Spleen (tissue), 7 donors: ENCODE measurements at regions not wholly inside any gene's neighbourhood (a gene's known extent, or its start where the extent isn't known, plus 50 kb on each side); places are given as distances from the start of the nearest gene placed in this dataset.

Experiments
- POLR2AphosphoS5 ChIP-seq, 3 donors: sonication (generic); formaldehyde crosslinking; IDR thresholded peaks; one replicate each; pipeline ENCODE4 v1.5.1; 2017; ENCODE audit warnings: antibody characterized with exemption in 3 of 3
- TF ChIP-seq, protein P1 (sequence below), 11 experiments: fragments of 200-600 bp in 7 of 11; fragments of 450-650 bp in 4 of 11; sonication (generic) in 4 of 11; IDR thresholded peaks in 8 of 11; conservative IDR thresholded peaks in 3 of 11; 1 replicate in 7 of 11; 2 replicates in 4 of 11; pipeline versions ENCODE4 v1.4.0 to v1.8.0; 2016 to 2021; ENCODE audit warnings: antibody characterized with exemption in 11 of 11, inconsistent platforms in 4 of 11, mild to moderate bottlenecking in 1 of 11
- donor health status: DM: no; HTN: no; CAD: no; lungs with moderate emphysema.
- donor health status: DM: no; HTN: no; CAD: no.
- donor health status: DM: no; HTN: no; CAD: no.

DNA sequence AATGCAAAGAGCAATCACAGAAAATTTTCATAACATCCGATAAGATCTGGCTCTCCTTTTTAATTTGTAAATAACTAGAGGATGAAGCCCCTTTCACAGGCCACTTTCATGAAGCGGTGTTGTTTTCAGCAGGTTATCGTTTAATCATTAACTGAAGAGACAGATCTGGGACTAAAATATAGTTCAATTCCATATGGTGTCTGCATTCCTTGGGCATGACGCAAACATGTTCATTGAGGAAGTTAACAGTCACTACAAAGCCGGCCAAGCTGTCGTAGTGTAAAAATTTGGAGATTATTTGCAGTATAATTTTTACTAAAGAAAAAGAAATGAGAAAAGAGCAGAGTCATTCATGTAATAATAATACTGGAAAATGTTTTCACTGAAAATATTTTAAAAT is 565.2 kb upstream of the ADAMTS5 start:
- no peak for TF ChIP-seq POLR2AphosphoS5 (IDR thresholded peaks at IDR 0.05)
- TF ChIP-seq, protein P1, sequence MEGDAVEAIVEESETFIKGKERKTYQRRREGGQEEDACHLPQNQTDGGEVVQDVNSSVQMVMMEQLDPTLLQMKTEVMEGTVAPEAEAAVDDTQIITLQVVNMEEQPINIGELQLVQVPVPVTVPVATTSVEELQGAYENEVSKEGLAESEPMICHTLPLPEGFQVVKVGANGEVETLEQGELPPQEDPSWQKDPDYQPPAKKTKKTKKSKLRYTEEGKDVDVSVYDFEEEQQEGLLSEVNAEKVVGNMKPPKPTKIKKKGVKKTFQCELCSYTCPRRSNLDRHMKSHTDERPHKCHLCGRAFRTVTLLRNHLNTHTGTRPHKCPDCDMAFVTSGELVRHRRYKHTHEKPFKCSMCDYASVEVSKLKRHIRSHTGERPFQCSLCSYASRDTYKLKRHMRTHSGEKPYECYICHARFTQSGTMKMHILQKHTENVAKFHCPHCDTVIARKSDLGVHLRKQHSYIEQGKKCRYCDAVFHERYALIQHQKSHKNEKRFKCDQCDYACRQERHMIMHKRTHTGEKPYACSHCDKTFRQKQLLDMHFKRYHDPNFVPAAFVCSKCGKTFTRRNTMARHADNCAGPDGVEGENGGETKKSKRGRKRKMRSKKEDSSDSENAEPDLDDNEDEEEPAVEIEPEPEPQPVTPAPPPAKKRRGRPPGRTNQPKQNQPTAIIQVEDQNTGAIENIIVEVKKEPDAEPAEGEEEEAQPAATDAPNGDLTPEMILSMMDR (IDR thresholded peaks at IDR 0.05 in 8 of 11, conservative IDR thresholded peaks at IDR 0.05 in 3 of 11): no peak
